ENCODE measurements at regions not wholly inside any gene's neighbourhood (a gene's known extent, or its start where the extent isn't known, plus 50 kb on each side); places are given as distances from the start of the nearest gene placed in this dataset.

DNA sequence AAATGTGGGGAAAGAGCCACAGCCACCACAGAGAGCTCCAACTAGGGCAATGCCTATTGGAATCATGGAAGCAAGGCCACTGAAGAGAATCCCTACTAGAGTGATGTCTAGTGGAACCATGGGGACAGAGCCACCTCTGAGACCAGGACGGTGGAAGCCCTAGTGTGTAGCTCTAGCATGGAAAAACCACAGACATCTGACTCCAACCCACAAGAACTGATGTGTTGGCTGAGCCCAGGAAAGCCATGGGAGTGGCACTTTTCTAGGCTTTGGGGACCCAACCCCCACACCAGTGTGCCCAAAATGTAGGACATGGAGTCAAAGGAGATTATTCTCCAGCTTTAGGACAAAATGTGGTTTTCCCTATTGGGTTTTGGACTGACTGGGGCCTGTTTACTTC is 721.9 kb downstream of the BRINP1 start:
- Histone ChIP-seq H3K27me3 (ENCODE audit: insufficient read depth, poor library complexity, severe bottlenecking) (no peaks in the 10 kb centered on the region), H3K4me3 (replicated peaks; ENCODE audit: insufficient read depth, low read length) (no peak overlapping the region), H3K27ac (replicated peaks) (no peak overlapping the region)
- DNase-seq (ENCODE audit: low read depth in 1 of 2, low spot score in 1 of 2): no peak
- TF ChIP-seq, protein P1, sequence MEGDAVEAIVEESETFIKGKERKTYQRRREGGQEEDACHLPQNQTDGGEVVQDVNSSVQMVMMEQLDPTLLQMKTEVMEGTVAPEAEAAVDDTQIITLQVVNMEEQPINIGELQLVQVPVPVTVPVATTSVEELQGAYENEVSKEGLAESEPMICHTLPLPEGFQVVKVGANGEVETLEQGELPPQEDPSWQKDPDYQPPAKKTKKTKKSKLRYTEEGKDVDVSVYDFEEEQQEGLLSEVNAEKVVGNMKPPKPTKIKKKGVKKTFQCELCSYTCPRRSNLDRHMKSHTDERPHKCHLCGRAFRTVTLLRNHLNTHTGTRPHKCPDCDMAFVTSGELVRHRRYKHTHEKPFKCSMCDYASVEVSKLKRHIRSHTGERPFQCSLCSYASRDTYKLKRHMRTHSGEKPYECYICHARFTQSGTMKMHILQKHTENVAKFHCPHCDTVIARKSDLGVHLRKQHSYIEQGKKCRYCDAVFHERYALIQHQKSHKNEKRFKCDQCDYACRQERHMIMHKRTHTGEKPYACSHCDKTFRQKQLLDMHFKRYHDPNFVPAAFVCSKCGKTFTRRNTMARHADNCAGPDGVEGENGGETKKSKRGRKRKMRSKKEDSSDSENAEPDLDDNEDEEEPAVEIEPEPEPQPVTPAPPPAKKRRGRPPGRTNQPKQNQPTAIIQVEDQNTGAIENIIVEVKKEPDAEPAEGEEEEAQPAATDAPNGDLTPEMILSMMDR (IDR thresholded peaks at IDR 0.05; ENCODE audit: insufficient read depth, low read length): no peak
- TF ChIP-seq GABPA (IDR thresholded peaks at IDR 0.05; ENCODE audit: low read depth): no peak
- TF ChIP-seq POLR2AphosphoS5 (IDR thresholded peaks at IDR 0.05; ENCODE audit: low read depth): no peak
- TF ChIP-seq, protein P2, sequence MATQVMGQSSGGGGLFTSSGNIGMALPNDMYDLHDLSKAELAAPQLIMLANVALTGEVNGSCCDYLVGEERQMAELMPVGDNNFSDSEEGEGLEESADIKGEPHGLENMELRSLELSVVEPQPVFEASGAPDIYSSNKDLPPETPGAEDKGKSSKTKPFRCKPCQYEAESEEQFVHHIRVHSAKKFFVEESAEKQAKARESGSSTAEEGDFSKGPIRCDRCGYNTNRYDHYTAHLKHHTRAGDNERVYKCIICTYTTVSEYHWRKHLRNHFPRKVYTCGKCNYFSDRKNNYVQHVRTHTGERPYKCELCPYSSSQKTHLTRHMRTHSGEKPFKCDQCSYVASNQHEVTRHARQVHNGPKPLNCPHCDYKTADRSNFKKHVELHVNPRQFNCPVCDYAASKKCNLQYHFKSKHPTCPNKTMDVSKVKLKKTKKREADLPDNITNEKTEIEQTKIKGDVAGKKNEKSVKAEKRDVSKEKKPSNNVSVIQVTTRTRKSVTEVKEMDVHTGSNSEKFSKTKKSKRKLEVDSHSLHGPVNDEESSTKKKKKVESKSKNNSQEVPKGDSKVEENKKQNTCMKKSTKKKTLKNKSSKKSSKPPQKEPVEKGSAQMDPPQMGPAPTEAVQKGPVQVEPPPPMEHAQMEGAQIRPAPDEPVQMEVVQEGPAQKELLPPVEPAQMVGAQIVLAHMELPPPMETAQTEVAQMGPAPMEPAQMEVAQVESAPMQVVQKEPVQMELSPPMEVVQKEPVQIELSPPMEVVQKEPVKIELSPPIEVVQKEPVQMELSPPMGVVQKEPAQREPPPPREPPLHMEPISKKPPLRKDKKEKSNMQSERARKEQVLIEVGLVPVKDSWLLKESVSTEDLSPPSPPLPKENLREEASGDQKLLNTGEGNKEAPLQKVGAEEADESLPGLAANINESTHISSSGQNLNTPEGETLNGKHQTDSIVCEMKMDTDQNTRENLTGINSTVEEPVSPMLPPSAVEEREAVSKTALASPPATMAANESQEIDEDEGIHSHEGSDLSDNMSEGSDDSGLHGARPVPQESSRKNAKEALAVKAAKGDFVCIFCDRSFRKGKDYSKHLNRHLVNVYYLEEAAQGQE (IDR thresholded peaks at IDR 0.05; ENCODE audit: insufficient replicate concordance, low read depth): no peak
- TF ChIP-seq SPI1 (IDR thresholded peaks at IDR 0.05; ENCODE audit: borderline replicate concordance, low read depth): no peak

DNA sequence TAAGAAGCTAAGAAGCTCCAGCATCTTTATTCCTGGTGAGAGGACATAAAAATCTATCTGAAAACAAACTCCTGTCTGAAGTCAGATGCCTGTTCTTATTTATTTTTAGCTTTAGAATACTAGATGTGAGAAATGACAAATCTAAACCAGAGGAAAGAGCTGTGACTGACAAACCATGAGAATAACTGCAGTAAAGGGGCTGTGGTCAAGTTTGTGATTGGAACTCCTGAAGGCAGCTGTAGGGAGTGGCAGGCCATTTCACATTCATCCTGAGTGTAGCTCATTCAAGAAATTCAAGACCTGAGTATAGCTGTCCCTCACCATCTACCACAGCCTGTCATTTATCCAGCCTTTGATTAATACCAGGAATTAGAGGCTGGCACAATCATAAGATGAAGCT is 718.8 kb downstream of the BRINP1 start:
- no peak for TF ChIP-seq POLR2AphosphoS5 (IDR thresholded peaks at IDR 0.05; ENCODE audit: low read depth)
- TF ChIP-seq SPI1 (IDR thresholded peaks at IDR 0.05; ENCODE audit: borderline replicate concordance, low read depth): no peak
- TF ChIP-seq GABPA (IDR thresholded peaks at IDR 0.05; ENCODE audit: low read depth): no peak
- TF ChIP-seq, protein P2 (IDR thresholded peaks at IDR 0.05; ENCODE audit: insufficient replicate concordance, low read depth): no peak
- TF ChIP-seq, protein P1 (IDR thresholded peaks at IDR 0.05; ENCODE audit: insufficient read depth, low read length): no peak
- H3K27me3 ChIP-seq (ENCODE audit: insufficient read depth, poor library complexity, severe bottlenecking): no peaks in the 10 kb centered on the region
- H3K4me3 ChIP-seq (replicated peaks; ENCODE audit: insufficient read depth, low read length): no peak overlapping the region
- DNase-seq (ENCODE audit: low read depth in 1 of 2, low spot score in 1 of 2): no peak
- H3K27ac ChIP-seq (replicated peaks): no peak overlapping the region

DNA sequence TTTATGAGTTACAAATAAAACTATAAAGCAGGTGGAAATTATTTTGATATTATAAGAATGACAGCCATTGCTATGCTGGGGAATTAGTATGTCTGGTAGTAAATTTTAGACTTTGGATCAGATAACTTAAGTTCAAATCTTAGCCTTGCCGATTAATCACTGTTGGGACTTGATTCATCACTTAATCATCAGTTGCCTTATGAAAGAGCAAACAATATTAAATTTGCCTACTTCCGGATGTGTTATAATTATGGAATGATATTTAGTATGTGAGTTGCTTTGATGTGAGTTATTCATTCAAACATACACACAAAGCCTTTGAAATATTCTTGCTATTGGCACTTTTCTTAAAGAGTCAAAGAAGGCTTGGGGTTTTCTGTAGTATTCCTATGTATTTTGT is 717.7 kb downstream of the BRINP1 start:
- Histone ChIP-seq H3K27ac (replicated peaks) (no peak overlapping the region), H3K27me3 (ENCODE audit: insufficient read depth, poor library complexity, severe bottlenecking) (no peaks in the 10 kb centered on the region), H3K4me3 (replicated peaks; ENCODE audit: insufficient read depth, low read length) (no peak overlapping the region)
- DNase-seq (ENCODE audit: low read depth in 1 of 2, low spot score in 1 of 2): no peak
- TF ChIP-seq SPI1 (IDR thresholded peaks at IDR 0.05; ENCODE audit: borderline replicate concordance, low read depth) (no peak), POLR2AphosphoS5 (IDR thresholded peaks at IDR 0.05; ENCODE audit: low read depth) (no peak), GABPA (IDR thresholded peaks at IDR 0.05; ENCODE audit: low read depth) (no peak)
- TF ChIP-seq, protein P1 (IDR thresholded peaks at IDR 0.05; ENCODE audit: insufficient read depth, low read length): no peak
- TF ChIP-seq, protein P2 (IDR thresholded peaks at IDR 0.05; ENCODE audit: insufficient replicate concordance, low read depth): no peak

Data from HL-60 (cell line).